Gastrocnemius medialis (tissue), 4 donors: ENCODE measurements at regions not wholly inside any gene's neighbourhood (a gene's known extent, or its start where the extent isn't known, plus 50 kb on each side); places are given as distances from the start of the nearest gene placed in this dataset.

ENCODE experiments used
- POLR2A ChIP-seq, 2 donors: fragments of 450-650 bp; IDR thresholded peaks; one replicate each; pipeline ENCODE4 v1.6.1; 2017; ENCODE audit warnings: antibody characterized with exemption in 2 of 2, mild to moderate bottlenecking in 2 of 2, moderate library complexity in 2 of 2
- TF ChIP-seq, protein P1 (sequence below), 5 experiments: fragments of 450-650 bp in 3 of 5; fragments of 200-600 bp in 2 of 5; sonication (generic) in 2 of 5; IDR thresholded peaks in 4 of 5; conservative IDR thresholded peaks in 1 of 5; 1 replicate in 4 of 5; 2 replicates in 1 of 5; pipeline ENCODE4 v1.5.1; 2016 to 2019; ENCODE audit warnings: antibody characterized with exemption in 5 of 5, mild to moderate bottlenecking in 3 of 5, moderate library complexity in 3 of 5

DNA sequence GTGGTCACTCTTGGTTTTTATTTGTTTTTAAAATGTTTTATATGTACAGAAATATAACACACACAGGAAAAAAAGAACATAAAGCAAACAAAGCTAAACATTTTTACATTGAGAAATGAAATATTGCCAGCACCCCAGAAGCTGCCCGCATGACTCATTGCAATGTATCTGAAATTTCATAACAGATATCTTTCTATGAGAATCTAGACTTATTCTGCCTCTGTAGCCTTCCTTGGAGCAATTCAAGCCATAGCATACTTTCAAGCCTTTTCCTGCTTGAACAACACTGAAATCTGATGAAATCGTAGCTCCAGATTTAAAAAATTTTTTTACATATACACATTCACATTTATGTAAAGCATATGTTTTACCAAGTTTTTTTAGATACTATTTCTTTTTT is 86.9 kb downstream of the RBBP6 start:
- TF ChIP-seq, protein P1, sequence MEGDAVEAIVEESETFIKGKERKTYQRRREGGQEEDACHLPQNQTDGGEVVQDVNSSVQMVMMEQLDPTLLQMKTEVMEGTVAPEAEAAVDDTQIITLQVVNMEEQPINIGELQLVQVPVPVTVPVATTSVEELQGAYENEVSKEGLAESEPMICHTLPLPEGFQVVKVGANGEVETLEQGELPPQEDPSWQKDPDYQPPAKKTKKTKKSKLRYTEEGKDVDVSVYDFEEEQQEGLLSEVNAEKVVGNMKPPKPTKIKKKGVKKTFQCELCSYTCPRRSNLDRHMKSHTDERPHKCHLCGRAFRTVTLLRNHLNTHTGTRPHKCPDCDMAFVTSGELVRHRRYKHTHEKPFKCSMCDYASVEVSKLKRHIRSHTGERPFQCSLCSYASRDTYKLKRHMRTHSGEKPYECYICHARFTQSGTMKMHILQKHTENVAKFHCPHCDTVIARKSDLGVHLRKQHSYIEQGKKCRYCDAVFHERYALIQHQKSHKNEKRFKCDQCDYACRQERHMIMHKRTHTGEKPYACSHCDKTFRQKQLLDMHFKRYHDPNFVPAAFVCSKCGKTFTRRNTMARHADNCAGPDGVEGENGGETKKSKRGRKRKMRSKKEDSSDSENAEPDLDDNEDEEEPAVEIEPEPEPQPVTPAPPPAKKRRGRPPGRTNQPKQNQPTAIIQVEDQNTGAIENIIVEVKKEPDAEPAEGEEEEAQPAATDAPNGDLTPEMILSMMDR (IDR thresholded peaks at IDR 0.05 in 4 of 5, conservative IDR thresholded peaks at IDR 0.05 in 1 of 5): no peak
- no peak for TF ChIP-seq POLR2A (IDR thresholded peaks at IDR 0.05)
